ENCODE measurements at regions not wholly inside any gene's neighbourhood (a gene's known extent, or its start where the extent isn't known, plus 50 kb on each side); places are given as distances from the start of the nearest gene placed in this dataset.

- no peak overlapping the region for H3K27ac ChIP-seq (ENCODE audit: low read depth, low read length)
- no peaks in the 10 kb centered on the region for H3K9me2 ChIP-seq (replicated peaks; ENCODE audit: control insufficient read depth, low read length)
- H3F3A ChIP-seq (ENCODE audit: control insufficient read depth, insufficient read depth) = no peaks in the 10 kb centered on the region
- no peaks in the 10 kb centered on the region for H3K9me3 ChIP-seq (ENCODE audit: control insufficient read depth, insufficient read depth, low read length)
- H3K79me2 ChIP-seq (ENCODE audit: control insufficient read depth, low read length) = no peaks in the 10 kb centered on the region
- H3K4me2 ChIP-seq (ENCODE audit: low read length) = no peak overlapping the region
- no peaks in the 10 kb centered on the region for H3K36me3 ChIP-seq (ENCODE audit: control insufficient read depth, low read length)
- TF ChIP-seq CTCF (IDR thresholded peaks at IDR 0.05; ENCODE audit: low read depth, low read length, poor library complexity, severe bottlenecking) (no peak), EZH2phosphoT487 (IDR thresholded peaks at IDR 0.05; ENCODE audit: borderline replicate concordance, low read length) (no peak)
- H4K20me1 ChIP-seq (ENCODE audit: control insufficient read depth, insufficient read depth, low read depth, low read length) = no peaks in the 10 kb centered on the region
- H3K4me3 ChIP-seq (ENCODE audit: low read length) = no peak overlapping the region
- peaks cover 27% of the 10 kb centered on the region for H3K4me1 ChIP-seq (ENCODE audit: control insufficient read depth, low read length)
- no peaks in the 10 kb centered on the region for H3K27me3 ChIP-seq (ENCODE audit: control insufficient read depth, low read length)
Measured at GRCh38 chr1:83500987-83501591, 497.8 kb downstream of the TTLL7 start.

GRCh38 chr1:83500531-83500930 is 498.4 kb downstream of the TTLL7 start:
- Histone ChIP-seq H3K27me3 (ENCODE audit: control insufficient read depth, low read length) (no peaks in the 10 kb centered on the region), H3K9me2 (replicated peaks; ENCODE audit: control insufficient read depth, low read length) (no peaks in the 10 kb centered on the region), H3K79me2 (ENCODE audit: control insufficient read depth, low read length) (no peaks in the 10 kb centered on the region), H3K27ac (ENCODE audit: low read depth, low read length) (no peak overlapping the region), H3K4me2 (ENCODE audit: low read length) (no peak overlapping the region), H4K20me1 (ENCODE audit: control insufficient read depth, insufficient read depth, low read depth, low read length) (no peaks in the 10 kb centered on the region), H3K4me1 (ENCODE audit: control insufficient read depth, low read length) (peaks cover 27% of the 10 kb centered on the region), H3K9me3 (ENCODE audit: control insufficient read depth, insufficient read depth, low read length) (no peaks in the 10 kb centered on the region), H3K36me3 (ENCODE audit: control insufficient read depth, low read length) (no peaks in the 10 kb centered on the region), H3K4me3 (ENCODE audit: low read length) (no peak overlapping the region), H3F3A (ENCODE audit: control insufficient read depth, insufficient read depth) (no peaks in the 10 kb centered on the region)
- TF ChIP-seq CTCF (IDR thresholded peaks at IDR 0.05; ENCODE audit: low read depth, low read length, poor library complexity, severe bottlenecking) = no peak
- no peak for TF ChIP-seq EZH2phosphoT487 (IDR thresholded peaks at IDR 0.05; ENCODE audit: borderline replicate concordance, low read length)

GRCh38 chr1:83499998-83500397 is 498.9 kb downstream of the TTLL7 start:
- Histone ChIP-seq H3K36me3 (ENCODE audit: control insufficient read depth, low read length) (no peaks in the 10 kb centered on the region), H3K27ac (ENCODE audit: low read depth, low read length) (no peak overlapping the region), H3K79me2 (ENCODE audit: control insufficient read depth, low read length) (no peaks in the 10 kb centered on the region), H3K27me3 (ENCODE audit: control insufficient read depth, low read length) (no peaks in the 10 kb centered on the region), H3K9me3 (ENCODE audit: control insufficient read depth, insufficient read depth, low read length) (no peaks in the 10 kb centered on the region), H3K4me3 (ENCODE audit: low read length) (no peak overlapping the region), H3K4me1 (ENCODE audit: control insufficient read depth, low read length) (peaks cover 27% of the 10 kb centered on the region), H4K20me1 (ENCODE audit: control insufficient read depth, insufficient read depth, low read depth, low read length) (no peaks in the 10 kb centered on the region), H3K4me2 (ENCODE audit: low read length) (no peak overlapping the region), H3F3A (ENCODE audit: control insufficient read depth, insufficient read depth) (no peaks in the 10 kb centered on the region), H3K9me2 (replicated peaks; ENCODE audit: control insufficient read depth, low read length) (no peaks in the 10 kb centered on the region)
- TF ChIP-seq CTCF (IDR thresholded peaks at IDR 0.05; ENCODE audit: low read depth, low read length, poor library complexity, severe bottlenecking) = no peak
- TF ChIP-seq EZH2phosphoT487 (IDR thresholded peaks at IDR 0.05; ENCODE audit: borderline replicate concordance, low read length) = no peak
